Stimulated activated CD4-positive, alpha-beta T cell treated with anti-CD3 and anti-CD28 coated beads, Interleukin-4, amount 100 ng/mL, for 4 hours (primary cell): ENCODE measurements at regions not wholly inside any gene's neighbourhood (a gene's known extent, or its start where the extent isn't known, plus 50 kb on each side); places are given as distances from the start of the nearest gene placed in this dataset.

ENCODE experiments used
- DNase-seq, 2 experiments: peaks; one replicate each; pipeline ENCODE4 v3.0.0-alpha.2; 2020

GRCh38 chr2:145169285-145169684 is 649.4 kb upstream of the ZEB2 start:
- no peak for DNase-seq

DNA sequence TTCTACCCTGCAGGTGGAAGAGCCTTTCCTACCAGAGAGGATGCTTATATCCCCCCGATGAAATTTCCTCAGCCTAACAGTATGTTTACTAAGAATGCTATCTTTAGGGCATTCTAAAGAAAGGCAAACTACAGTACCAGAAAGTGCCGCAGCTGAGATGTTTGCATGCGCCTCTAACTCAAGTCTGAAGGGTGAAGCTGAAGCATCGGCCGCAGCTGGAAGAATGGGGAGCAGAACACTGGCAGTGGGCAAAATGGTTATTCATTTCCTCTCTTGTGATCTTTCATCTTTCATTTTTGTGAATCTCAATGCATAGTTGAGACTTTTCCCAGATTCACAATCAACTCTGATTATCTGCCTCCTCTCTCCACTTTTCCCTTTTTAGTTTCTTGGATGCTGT is 648.2 kb upstream of the ZEB2 start:
- DNase-seq, result no peak

DNA sequence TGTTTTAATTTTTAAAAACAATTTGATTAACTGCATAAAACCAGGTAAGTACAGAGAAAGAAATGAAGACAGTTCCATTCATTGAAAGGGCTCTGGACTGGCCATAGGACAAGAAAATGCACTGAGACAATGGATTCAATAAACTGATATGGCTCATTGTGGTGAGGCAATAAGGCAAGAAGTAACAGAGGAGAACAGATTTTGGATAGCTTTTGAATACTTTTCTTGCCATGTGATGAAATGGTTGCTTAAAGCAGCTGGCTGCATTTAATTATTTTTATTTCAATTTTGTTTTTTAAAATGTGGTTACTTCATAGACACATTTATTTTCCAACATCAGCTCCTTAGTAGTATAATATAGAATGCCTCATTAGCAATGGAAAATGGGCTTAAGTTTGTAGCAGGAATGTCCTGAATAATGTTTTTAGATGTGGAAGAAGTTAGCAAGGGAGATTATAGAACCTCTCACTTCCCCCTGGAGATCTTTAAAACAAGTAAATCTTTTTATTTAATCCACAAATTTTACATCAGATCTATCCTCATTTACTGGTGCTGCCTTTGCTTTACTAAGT is 646.9 kb upstream of the ZEB2 start:
- no peak for DNase-seq

GRCh38 chr2:145161656-145162055 is 641.7 kb upstream of the ZEB2 start:
- no peak for DNase-seq

DNA sequence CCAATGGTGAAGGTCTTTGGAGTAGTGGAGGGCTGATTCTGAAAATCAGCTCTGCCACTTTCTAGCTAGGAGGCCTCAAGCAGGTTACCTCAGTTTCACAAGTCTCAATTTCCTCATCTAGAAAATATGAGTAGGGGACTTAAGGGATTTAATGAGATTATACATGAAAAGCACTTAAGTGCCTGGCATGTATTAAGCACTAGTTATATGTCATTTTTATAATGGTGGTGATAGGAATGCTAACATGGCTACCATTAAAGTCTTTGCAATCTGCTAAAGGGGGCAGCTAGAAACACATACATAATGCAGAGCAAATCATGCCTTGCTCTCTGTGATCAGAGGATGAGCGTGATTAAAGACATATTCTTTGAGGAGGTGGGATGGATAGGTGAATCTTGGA is 640.9 kb upstream of the ZEB2 start:
- DNase-seq, result no peak

- DNase-seq, result no peak
These were observed 639.8 kb upstream of the ZEB2 start for GRCh38 chr2:145159676-145160075.

- DNase-seq, result no peak
These were observed 638.0 kb upstream of the ZEB2 start for GRCh38 chr2:145157741-145158591.

DNA sequence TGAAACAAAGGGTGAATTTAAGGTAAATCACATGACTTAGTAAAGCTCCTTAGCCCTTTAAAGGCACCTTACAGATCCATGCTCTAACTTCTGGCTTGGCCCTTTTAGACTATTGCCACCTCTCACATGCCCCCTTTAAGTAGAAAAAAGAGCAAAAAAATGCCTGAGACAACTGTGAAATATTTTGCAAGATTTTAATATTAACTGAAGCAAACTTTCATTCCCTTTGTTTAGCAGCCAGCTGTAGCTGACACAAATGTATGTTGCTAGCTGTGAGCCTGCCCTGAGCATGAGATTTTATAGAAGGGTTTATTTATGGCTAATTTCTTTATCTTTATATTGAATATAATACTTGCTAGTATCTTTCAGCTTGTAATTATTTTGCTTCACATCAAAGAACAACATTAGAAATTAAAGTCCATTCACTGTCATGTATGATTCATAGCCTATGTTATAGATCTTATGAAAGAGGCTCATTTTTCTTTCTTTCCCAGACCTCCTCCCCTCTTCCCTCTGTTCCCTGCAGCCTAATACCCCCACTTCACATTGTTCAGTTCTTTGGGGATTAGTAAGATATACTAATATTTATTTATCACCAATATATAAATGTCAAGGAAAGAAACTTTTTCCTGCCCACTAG is 637.2 kb upstream of the ZEB2 start:
- DNase-seq, result no peak

DNA sequence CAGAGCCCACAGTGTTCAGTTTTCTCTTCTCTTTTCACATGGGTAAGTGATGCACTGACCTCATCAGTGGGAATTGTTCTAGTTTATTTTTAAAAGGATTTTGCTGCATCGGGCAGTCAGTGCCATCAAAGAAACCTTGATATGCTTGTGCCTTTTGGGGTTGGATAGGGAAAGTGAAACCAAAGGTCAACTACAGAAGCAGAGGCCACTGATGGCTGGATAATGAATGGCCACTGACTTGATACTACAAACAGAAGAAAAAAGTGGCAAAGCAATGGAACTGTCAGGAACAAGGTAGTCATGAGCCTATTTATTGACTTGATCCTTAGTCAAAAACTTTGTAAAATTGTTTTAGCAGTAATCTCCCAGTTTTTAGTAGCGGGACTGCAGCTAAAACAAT is 636.3 kb upstream of the ZEB2 start:
- no peak for DNase-seq

DNA sequence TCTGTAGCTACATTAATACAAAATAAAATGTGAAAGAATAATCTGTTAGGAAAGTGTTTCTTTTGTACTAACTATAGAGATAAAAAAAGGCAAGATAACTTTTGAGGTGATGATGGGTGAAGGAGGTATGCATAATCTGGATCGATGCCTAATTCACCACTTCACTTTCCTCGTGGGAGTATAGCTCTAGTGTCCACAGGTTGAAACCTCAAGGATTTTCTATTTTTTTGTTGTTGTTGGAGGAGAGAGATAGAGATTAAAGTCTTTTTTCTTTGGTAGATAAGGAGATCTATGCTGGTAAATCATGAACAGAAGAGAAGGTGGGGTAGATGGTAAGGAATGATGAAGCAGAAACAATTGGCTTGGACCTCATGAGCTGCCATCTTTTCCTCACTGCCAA is 635.3 kb upstream of the ZEB2 start:
- no peak for DNase-seq

DNA sequence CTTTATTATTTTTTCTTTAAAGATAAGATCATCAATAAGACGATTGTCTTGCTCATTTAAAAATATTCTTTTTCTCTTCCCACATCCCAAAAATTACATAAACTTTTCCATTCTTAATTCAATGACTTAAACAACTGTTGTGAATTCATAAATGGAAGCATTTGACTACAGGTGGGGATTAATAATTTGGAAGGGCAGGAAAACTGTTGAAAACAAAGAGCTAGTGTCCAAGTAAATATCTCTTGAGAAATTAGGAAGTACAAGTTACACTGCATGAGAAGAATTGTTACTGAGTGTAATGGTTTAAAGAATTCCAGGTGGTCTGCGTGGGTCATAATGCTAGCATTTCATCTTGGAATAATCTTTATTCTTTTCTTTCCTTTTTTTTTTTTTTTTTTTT is 634.8 kb upstream of the ZEB2 start:
- DNase-seq, result no peak

DNA sequence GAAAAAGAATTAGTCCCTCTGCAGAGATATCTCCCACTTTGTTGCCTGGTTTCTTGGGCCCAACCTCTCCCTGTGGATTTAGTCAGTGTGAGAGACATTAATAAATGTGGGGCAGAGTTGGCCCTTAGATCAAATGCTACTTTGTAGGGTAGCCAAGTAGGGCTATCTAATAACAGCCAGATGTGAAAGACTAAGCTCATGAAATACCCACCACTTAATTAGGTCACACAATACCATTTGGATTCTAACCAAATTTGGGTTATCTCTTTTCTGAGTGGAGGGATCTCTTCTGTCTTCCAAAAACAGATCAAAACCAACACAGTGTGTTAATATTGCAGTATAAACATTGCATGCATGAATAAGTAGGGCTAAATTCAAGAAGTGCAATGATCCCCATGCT is 626.8 kb upstream of the ZEB2 start:
- DNase-seq, result no peak

DNA sequence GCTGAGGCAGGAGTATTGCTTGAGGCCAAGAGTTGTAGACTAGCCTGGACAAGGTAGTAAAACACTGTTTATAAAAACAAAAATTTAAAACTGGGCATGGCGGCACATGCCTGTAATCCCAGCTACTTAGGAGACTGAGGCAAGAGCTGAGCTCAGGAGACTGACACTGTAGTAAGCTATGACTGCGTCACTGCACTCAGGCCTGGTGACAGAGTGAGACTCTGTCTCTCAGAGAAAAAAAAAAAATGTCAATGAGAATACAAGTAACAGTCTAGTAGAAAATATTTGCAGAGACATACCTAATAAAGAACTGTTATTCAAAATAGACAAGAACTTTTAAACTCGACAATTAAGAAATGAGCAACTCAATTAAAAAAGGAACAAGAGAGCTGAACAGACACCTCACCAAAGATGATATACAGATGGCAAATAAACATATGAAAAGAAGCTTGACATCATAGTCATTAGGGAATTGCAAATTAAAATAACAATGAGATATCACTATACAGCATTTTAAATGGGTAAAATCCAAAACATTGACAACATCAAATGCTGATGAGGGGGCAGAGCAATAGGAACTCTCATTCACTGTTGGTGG is 624.3 kb upstream of the ZEB2 start:
- DNase-seq, result no peak

- DNase-seq, result no peak
These were observed 622.1 kb upstream of the ZEB2 start for GRCh38 chr2:145141981-145142380.

DNA sequence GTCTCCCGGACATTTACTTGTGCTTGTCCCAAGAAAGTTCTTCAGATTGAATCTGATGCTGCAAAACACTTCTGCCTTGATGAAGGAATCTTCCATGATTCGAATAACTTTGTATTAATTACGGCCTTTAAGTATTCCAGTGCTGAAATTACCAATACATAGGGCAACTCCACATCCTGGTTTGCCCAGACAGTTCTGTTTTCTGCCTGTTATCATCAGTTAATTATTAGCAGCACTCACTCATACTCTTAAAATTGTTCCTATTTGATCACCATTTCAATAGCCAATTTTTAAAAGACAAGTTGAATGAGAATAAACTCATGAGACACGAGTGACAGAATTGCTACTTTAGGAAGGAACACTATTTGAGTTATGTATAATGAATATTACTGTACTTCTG is 620.7 kb upstream of the ZEB2 start:
- no peak for DNase-seq

DNA sequence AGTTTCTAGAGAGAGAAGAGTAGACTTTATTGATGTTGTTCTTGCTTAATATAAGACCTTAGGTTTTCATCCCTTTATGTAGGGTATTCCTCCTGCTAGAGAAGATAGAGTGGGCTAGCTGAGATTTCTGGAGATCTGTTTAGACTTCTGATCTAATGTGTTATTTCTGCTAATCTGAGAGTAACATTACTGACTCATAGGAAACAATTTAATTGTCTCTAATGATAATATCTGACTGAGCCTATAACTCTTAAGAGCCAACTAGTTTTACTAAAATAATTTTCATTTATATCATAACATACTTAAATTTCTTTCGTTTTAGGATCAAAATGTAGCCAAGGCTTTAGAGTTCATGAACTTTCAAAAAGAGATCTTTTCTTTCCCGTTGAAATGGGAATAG is 618.7 kb upstream of the ZEB2 start:
- DNase-seq, result no peak

- no peak for DNase-seq
These were observed 618.0 kb upstream of the ZEB2 start for GRCh38 chr2:145137901-145138300.

DNA sequence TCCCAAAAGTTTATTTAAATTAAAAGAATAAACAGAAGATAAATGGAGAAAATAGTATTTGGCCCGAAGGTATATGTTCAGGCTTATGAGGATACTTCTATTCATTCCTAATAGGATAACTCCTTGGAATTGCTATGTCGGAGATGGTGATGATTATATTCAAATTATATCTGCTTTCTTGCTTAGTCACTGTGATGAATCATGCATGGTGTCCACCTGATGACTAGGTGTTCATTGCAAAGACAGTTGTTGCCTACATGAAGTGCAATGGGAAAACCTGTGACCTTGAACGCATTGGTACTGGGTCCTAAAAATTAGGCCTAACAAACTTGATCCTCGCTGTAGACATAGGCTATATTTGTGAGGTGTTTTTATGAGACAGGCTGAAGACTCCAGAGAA is 617.3 kb upstream of the ZEB2 start:
- no peak for DNase-seq

- no peak for DNase-seq
These were observed 616.8 kb upstream of the ZEB2 start for GRCh38 chr2:145136702-145137101.

DNA sequence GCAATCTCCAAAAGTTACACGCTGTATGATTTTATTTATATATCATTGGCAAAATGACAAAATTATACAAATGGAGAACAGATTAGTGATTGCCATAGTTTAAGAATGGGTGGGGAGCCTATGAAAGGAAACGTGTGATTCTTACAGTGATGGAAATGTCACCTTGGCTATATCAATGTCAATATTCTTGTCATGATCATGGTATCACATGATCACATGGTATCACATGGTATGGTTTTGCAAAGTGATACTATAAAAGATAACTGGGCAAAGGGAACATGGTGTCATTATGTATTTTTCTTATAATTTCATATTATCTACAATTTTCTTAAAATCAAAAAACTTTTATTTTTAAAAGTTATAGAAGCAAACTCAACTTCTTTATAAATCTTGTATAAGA is 606.2 kb upstream of the ZEB2 start:
- no peak for DNase-seq

- no peak for DNase-seq
These were observed 604.2 kb upstream of the ZEB2 start for GRCh38 chr2:145124085-145124484.

DNA sequence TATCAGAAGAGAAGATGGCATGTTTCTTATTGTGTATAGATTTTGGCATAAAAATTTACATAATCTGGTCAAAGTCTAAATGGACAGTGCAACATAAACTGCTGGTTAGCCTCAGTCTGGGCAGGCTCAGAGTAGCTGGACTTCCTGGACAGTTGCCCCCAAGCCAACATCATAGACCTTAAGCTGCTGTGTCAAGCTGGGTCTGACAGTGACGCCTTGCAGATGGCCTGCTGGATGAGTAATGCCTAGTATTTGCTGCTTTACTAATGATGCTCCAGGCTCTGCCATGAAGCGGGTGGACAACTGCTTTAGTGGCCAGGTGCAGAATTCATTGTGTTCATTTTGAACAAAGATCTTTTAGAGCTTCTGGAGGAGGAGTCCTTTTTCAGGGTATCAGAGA is 603.7 kb upstream of the ZEB2 start:
- DNase-seq, result no peak

DNA sequence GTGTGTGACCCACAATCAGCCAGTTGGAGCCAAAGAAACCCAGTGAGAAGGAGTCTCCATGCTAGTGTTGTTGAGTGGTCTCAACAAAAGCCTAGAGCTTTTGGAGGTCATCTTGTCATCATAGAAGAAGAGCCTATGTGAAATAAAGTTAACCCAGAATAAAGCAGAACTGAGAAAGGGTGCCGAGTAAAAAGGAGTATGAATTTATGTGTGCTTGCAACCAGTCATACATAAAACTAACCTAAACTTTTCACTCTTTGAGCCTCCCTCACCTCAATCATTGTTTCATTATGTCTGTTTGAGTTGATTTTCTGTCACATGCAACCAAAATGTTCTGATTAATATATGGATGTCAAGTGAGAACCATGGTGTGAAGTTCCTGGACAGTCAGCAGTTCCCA is 599.3 kb upstream of the ZEB2 start:
- DNase-seq, result no peak
